WI38 (cell line): ENCODE measurements at regions not wholly inside any gene's neighbourhood (a gene's known extent, or its start where the extent isn't known, plus 50 kb on each side); places are given as distances from the start of the nearest gene placed in this dataset.
A peak's percentile ranks its signal among the peaks of the same experiment; 100 is the strongest.
"Not testable (repeated sequence)": the region's sequence is repeated elsewhere in the genome, so short reads cannot be mapped to it uniquely, and the experiment has no call there.

Source experiments
- H3K4me3 ChIP-seq: 2 replicates; pipeline ENCODE4 v1.5.1; 2011; ENCODE audit warnings: low read depth, mild to moderate bottlenecking, control low read depth, low read length
- CTCF ChIP-seq: IDR thresholded peaks from 2 replicates; pipeline ENCODE4 v1.5.1; 2012; ENCODE audit warnings: low read depth, mild to moderate bottlenecking, control low read depth, low read length

GRCh38 chr9:97248252-97248651 lies 59.2 kb upstream of the CCDC180 start:
- not testable (repeated sequence) for H3K4me3 ChIP-seq

GRCh38 chr9:97243606-97244005 lies 63.9 kb upstream of the CCDC180 start:
- no peak for TF ChIP-seq CTCF
- H3K4me3 ChIP-seq = no peak overlapping the region

GRCh38 chr9:97241430-97241829 lies 66.0 kb upstream of the CCDC180 start:
- H3K4me3 ChIP-seq = not testable (repeated sequence)

GRCh38 chr9:97237951-97238889 lies 69.2 kb upstream of the CCDC180 start:
- no peak for TF ChIP-seq CTCF
- peak overlapping the region; percentile 22; the same call in 1 of the 2 replicates for H3K4me3 ChIP-seq

- no peak overlapping the region for H3K4me3 ChIP-seq
- TF ChIP-seq CTCF = no peak
Measured at GRCh38 chr9:97237311-97237786, 70.1 kb upstream of the CCDC180 start.

GRCh38 chr9:97233009-97233400 lies 74.5 kb upstream of the CCDC180 start:
- H3K4me3 ChIP-seq = not testable (repeated sequence)

- H3K4me3 ChIP-seq = not testable (repeated sequence)
Measured at GRCh38 chr9:97232060-97233008, 75.1 kb upstream of the CCDC180 start.

GRCh38 chr9:97222393-97222792 lies 85.1 kb upstream of the CCDC180 start:
- not testable (repeated sequence) for H3K4me3 ChIP-seq

- not testable (repeated sequence) for H3K4me3 ChIP-seq
Measured at GRCh38 chr9:97221478-97222355, 85.7 kb upstream of the CCDC180 start.

- no peak for TF ChIP-seq CTCF
- H3K4me3 ChIP-seq = no peak overlapping the region
Measured at GRCh38 chr9:97220894-97221477, 86.5 kb upstream of the CCDC180 start.

GRCh38 chr9:97220396-97220795 lies 87.1 kb upstream of the CCDC180 start:
- H3K4me3 ChIP-seq = not testable (repeated sequence)

- H3K4me3 ChIP-seq = not testable (repeated sequence)
Measured at GRCh38 chr9:97219443-97220140, 87.9 kb upstream of the CCDC180 start.

GRCh38 chr9:97215127-97215526 lies 92.3 kb upstream of the CCDC180 start:
- not testable (repeated sequence) for H3K4me3 ChIP-seq
